NCI-H1436 (cell line): ENCODE measurements at regions not wholly inside any gene's neighbourhood (a gene's known extent, or its start where the extent isn't known, plus 50 kb on each side); places are given as distances from the start of the nearest gene placed in this dataset.

ENCODE experiments used
- DNase-seq: peaks from one replicate; lab custom pipeline; 2025; lab: John Stamatoyannopoulos, UW

- no peak for DNase-seq
Measured at GRCh38 chr21:16363100-16363499, 633.3 kb downstream of the USP25 start.

GRCh38 chr21:16363518-16363917 is 633.7 kb downstream of the USP25 start:
- DNase-seq: peak; percentile 12

GRCh38 chr21:16366207-16366606 is 636.4 kb downstream of the USP25 start:
- DNase-seq: no peak

- DNase-seq: no peak
Measured at GRCh38 chr21:16367079-16367478, 637.3 kb downstream of the USP25 start.

- DNase-seq: no peak
Measured at GRCh38 chr21:16370186-16370585, 640.4 kb downstream of the USP25 start.

- DNase-seq: no peak
Measured at GRCh38 chr21:16372586-16372985, 642.8 kb downstream of the USP25 start.

GRCh38 chr21:16376673-16377072 is 646.9 kb downstream of the USP25 start:
- DNase-seq: no peak

GRCh38 chr21:16377120-16377658 is 647.4 kb downstream of the USP25 start:
- no peak for DNase-seq

- no peak for DNase-seq
Measured at GRCh38 chr21:16377857-16378256, 648.1 kb downstream of the USP25 start.

GRCh38 chr21:16378525-16378924 is 648.7 kb downstream of the USP25 start:
- no peak for DNase-seq

GRCh38 chr21:16388291-16388690 is 658.5 kb downstream of the USP25 start:
- no peak for DNase-seq

GRCh38 chr21:16388911-16389560 is 659.3 kb downstream of the USP25 start:
- no peak for DNase-seq

- DNase-seq: no peak
Measured at GRCh38 chr21:16389643-16390042, 659.9 kb downstream of the USP25 start.

GRCh38 chr21:16395285-16395684 is 665.5 kb downstream of the USP25 start:
- DNase-seq: no peak

- no peak for DNase-seq
Measured at GRCh38 chr21:16402752-16403151, 673.0 kb downstream of the USP25 start.

GRCh38 chr21:16404776-16405175 is 675.0 kb downstream of the USP25 start:
- DNase-seq: no peak

GRCh38 chr21:16406355-16406754 is 676.6 kb downstream of the USP25 start:
- no peak for DNase-seq

GRCh38 chr21:16407403-16408240 is 677.8 kb downstream of the USP25 start:
- no peak for DNase-seq

- no peak for DNase-seq
Measured at GRCh38 chr21:16408280-16408679, 678.5 kb downstream of the USP25 start.

- DNase-seq: no peak
Measured at GRCh38 chr21:16409352-16409751, 679.6 kb downstream of the USP25 start.

- DNase-seq: no peak
Measured at GRCh38 chr21:16418226-16418625, 688.4 kb downstream of the USP25 start.

GRCh38 chr21:16418642-16419041 is 688.9 kb downstream of the USP25 start:
- DNase-seq: no peak

- DNase-seq: peak; percentile 60
Measured at GRCh38 chr21:16419188-16419921, 689.6 kb downstream of the USP25 start.
